ENCODE measurements at regions not wholly inside any gene's neighbourhood (a gene's known extent, or its start where the extent isn't known, plus 50 kb on each side); places are given as distances from the start of the nearest gene placed in this dataset.

- no peak for TF ChIP-seq CTCF (IDR thresholded peaks at IDR 0.05)
- DNase-seq: no peak
- intact Hi-C loops (cut with DNase I; ENCODE audit: low total_unique reads): no loop called here
- H3K36me3 ChIP-seq: no peaks in the 10 kb centered on the region
- no peaks in the 10 kb centered on the region for H3K27me3 ChIP-seq
- H3K9me3 ChIP-seq: no peaks in the 10 kb centered on the region
- no peak overlapping the region for H3K27ac ChIP-seq
- no peak overlapping the region for H3K4me3 ChIP-seq
- no peaks in the 10 kb centered on the region for H3K4me1 ChIP-seq
Measured at GRCh38 chr1:57782357-57782756, 358.5 kb upstream of the DAB1 start.

GRCh38 chr1:57772580-57773195 is 348.8 kb upstream of the DAB1 start:
- H3K4me3 ChIP-seq: no peak overlapping the region
- H3K4me1 ChIP-seq: no peaks in the 10 kb centered on the region
- H3K27ac ChIP-seq: no peak overlapping the region
- no peak for TF ChIP-seq CTCF (IDR thresholded peaks at IDR 0.05)
- no peak for DNase-seq
- no peaks in the 10 kb centered on the region for H3K27me3 ChIP-seq
- no peaks in the 10 kb centered on the region for H3K36me3 ChIP-seq
- intact Hi-C loops (cut with DNase I; ENCODE audit: low total_unique reads): no loop called here
- no peaks in the 10 kb centered on the region for H3K9me3 ChIP-seq

GRCh38 chr1:57770772-57771171 is 346.9 kb upstream of the DAB1 start:
- Histone ChIP-seq H3K27ac (no peak overlapping the region), H3K36me3 (no peaks in the 10 kb centered on the region), H3K4me3 (no peak overlapping the region), H3K27me3 (no peaks in the 10 kb centered on the region), H3K9me3 (no peaks in the 10 kb centered on the region), H3K4me1 (no peaks in the 10 kb centered on the region)
- intact Hi-C loops (cut with DNase I; ENCODE audit: low total_unique reads): no loop called here
- TF ChIP-seq CTCF (IDR thresholded peaks at IDR 0.05): no peak
- DNase-seq: no peak

- Histone ChIP-seq H3K9me3 (no peaks in the 10 kb centered on the region), H3K27me3 (no peaks in the 10 kb centered on the region), H3K36me3 (no peaks in the 10 kb centered on the region), H3K4me1 (no peaks in the 10 kb centered on the region), H3K4me3 (no peak overlapping the region), H3K27ac (no peak overlapping the region)
- no peak for TF ChIP-seq CTCF (IDR thresholded peaks at IDR 0.05)
- no peak for DNase-seq
- intact Hi-C loops (cut with DNase I; ENCODE audit: low total_unique reads): no loop called here
Measured at GRCh38 chr1:57770236-57770635, 346.4 kb upstream of the DAB1 start.

GRCh38 chr1:57761628-57762027 is 337.8 kb upstream of the DAB1 start:
- no peaks in the 10 kb centered on the region for H3K4me1 ChIP-seq
- no peaks in the 10 kb centered on the region for H3K36me3 ChIP-seq
- H3K9me3 ChIP-seq: no peaks in the 10 kb centered on the region
- H3K4me3 ChIP-seq: no peak overlapping the region
- TF ChIP-seq CTCF (IDR thresholded peaks at IDR 0.05): no peak
- no peak overlapping the region for H3K27ac ChIP-seq
- DNase-seq: no peak
- intact Hi-C loops (cut with DNase I; ENCODE audit: low total_unique reads): no loop called here
- H3K27me3 ChIP-seq: no peaks in the 10 kb centered on the region

- H3K4me1 ChIP-seq: no peaks in the 10 kb centered on the region
- no peak overlapping the region for H3K4me3 ChIP-seq
- no peaks in the 10 kb centered on the region for H3K36me3 ChIP-seq
- no peak overlapping the region for H3K27ac ChIP-seq
- no peaks in the 10 kb centered on the region for H3K9me3 ChIP-seq
- no peak for TF ChIP-seq CTCF (IDR thresholded peaks at IDR 0.05)
- no peaks in the 10 kb centered on the region for H3K27me3 ChIP-seq
- intact Hi-C loops (cut with DNase I; ENCODE audit: low total_unique reads): no loop called here
- no peak for DNase-seq
Measured at GRCh38 chr1:57752843-57753242, 329.0 kb upstream of the DAB1 start.
